Neural progenitor cell (in vitro differentiated cells): ENCODE measurements at regions not wholly inside any gene's neighbourhood (a gene's known extent, or its start where the extent isn't known, plus 50 kb on each side); places are given as distances from the start of the nearest gene placed in this dataset.

Experiments used
- DNase-seq: peaks from one replicate; pipeline ENCODE4 v3.0.0-alpha.2; 2016; ENCODE audit warnings: low spot score
- H2AFZ ChIP-seq: fragments of 200-600 bp; sonication (generic); replicated peaks from 2 replicates; pipeline ENCODE4 v1.6.1; 2016; ENCODE audit warnings: antibody characterized with exemption
- H3F3A ChIP-seq: fragments of 200-600 bp; sonication (generic); 2 replicates; pipeline ENCODE4 v1.6.1; 2016; ENCODE audit warnings: antibody characterized with exemption, low read depth
- H3K27ac ChIP-seq: fragments of 200-600 bp; sonication (generic); 2 replicates; pipeline ENCODE4 v1.5.1; 2016; ENCODE audit warnings: mild to moderate bottlenecking
- H3K27me3 ChIP-seq: fragments of 200-600 bp; sonication (generic); 2 replicates; pipeline ENCODE4 v1.6.1; 2016; ENCODE audit warnings: mild to moderate bottlenecking, moderate library complexity
- H3K36me3 ChIP-seq: fragments of 200-600 bp; sonication (generic); 2 replicates; pipeline ENCODE4 v1.5.1; 2016
- H3K4me1 ChIP-seq: fragments of 200-600 bp; sonication (generic); 2 replicates; pipeline ENCODE4 v1.6.1; 2016; ENCODE audit warnings: mixed run types
- H3K4me2 ChIP-seq: fragments of 200-600 bp; sonication (generic); 2 replicates; pipeline ENCODE4 v1.6.1; 2016
- H3K4me3 ChIP-seq: fragments of 200-600 bp; sonication (generic); 2 replicates; pipeline ENCODE4 v1.5.1; 2016
- H3K79me2 ChIP-seq: fragments of 200-600 bp; sonication (generic); 2 replicates; pipeline ENCODE4 v1.6.1; 2016; ENCODE audit warnings: low read depth
- H3K9ac ChIP-seq: fragments of 200-600 bp; sonication (generic); 2 replicates; pipeline ENCODE4 v1.6.1; 2016
- H3K9me3 ChIP-seq: fragments of 200-600 bp; sonication (generic); 2 replicates; pipeline ENCODE4 v1.5.1; 2016; ENCODE audit warnings: low read depth
- H4K20me1 ChIP-seq: fragments of 200-600 bp; sonication (generic); 2 replicates; pipeline ENCODE4 v1.6.1; 2016; ENCODE audit warnings: low read depth
- H3K27ac Mint-ChIP-seq: 3 replicates; pipeline ENCODE4 v1.8.0; 2021; ENCODE audit warnings: mixed read lengths
- H3K27me3 Mint-ChIP-seq: 2 replicates; pipeline ENCODE4 v1.8.0; 2022; ENCODE audit warnings: low read depth, mild to moderate bottlenecking, inconsistent platforms, moderate library complexity, mixed read lengths; ENCODE audit not compliant: insufficient read depth
- H3K36me3 Mint-ChIP-seq: 3 replicates; pipeline ENCODE4 v1.8.0; 2021; ENCODE audit warnings: mixed read lengths
- H3K4me1 Mint-ChIP-seq: 3 replicates; pipeline ENCODE4 v1.8.0; 2021; ENCODE audit warnings: mixed read lengths
- H3K4me3 Mint-ChIP-seq: 3 replicates; pipeline ENCODE4 v1.8.0; 2021; ENCODE audit warnings: mild to moderate bottlenecking, moderate library complexity, mixed read lengths
- H3K9me3 Mint-ChIP-seq: 3 replicates; pipeline ENCODE4 v1.8.0; 2020; ENCODE audit warnings: mixed read lengths
- EZH2 ChIP-seq: fragments of 200-600 bp; sonication (generic); IDR thresholded peaks from 2 replicates; pipeline ENCODE4 v1.6.1; 2017; ENCODE audit warnings: antibody characterized with exemption, mild to moderate bottlenecking, moderate library complexity
- EZH2phosphoT487 ChIP-seq: fragments of 200-600 bp; sonication (generic); IDR thresholded peaks from 2 replicates; pipeline ENCODE4 v1.6.1; 2017; ENCODE audit warnings: antibody characterized with exemption
- TF ChIP-seq, protein P1 (sequence below): fragments of 200-600 bp; sonication (generic); IDR thresholded peaks from 2 replicates; pipeline ENCODE4 v1.5.1; 2017; ENCODE audit warnings: antibody characterized with exemption, mild to moderate bottlenecking

DNA sequence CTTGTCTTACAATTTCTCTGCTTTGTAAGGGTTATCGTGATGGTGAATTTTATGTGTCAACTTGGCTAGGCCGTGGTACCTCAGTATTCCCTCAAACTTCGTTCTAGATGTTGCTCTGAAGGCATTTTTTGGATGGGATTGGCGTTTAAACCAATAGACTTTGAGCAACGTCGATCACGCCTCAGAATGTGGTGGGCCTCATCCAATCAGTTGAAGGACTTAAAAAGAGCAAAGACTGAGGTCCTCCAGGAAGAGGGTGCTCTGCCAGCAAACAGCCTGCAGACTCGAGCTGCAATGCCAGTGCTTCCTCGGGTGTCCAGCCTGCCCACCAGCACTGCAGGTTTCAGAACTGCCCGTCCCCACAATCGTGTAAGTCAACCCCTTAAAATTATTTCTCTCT lies 145.8 kb upstream of the SALL3 start:
- H3K9me3 Mint-ChIP-seq, result no peaks in the 10 kb centered on the region
- H3K27me3 Mint-ChIP-seq, result peaks cover 2% of the 10 kb centered on the region
- no peak for TF ChIP-seq EZH2phosphoT487
- TF ChIP-seq, protein P1, sequence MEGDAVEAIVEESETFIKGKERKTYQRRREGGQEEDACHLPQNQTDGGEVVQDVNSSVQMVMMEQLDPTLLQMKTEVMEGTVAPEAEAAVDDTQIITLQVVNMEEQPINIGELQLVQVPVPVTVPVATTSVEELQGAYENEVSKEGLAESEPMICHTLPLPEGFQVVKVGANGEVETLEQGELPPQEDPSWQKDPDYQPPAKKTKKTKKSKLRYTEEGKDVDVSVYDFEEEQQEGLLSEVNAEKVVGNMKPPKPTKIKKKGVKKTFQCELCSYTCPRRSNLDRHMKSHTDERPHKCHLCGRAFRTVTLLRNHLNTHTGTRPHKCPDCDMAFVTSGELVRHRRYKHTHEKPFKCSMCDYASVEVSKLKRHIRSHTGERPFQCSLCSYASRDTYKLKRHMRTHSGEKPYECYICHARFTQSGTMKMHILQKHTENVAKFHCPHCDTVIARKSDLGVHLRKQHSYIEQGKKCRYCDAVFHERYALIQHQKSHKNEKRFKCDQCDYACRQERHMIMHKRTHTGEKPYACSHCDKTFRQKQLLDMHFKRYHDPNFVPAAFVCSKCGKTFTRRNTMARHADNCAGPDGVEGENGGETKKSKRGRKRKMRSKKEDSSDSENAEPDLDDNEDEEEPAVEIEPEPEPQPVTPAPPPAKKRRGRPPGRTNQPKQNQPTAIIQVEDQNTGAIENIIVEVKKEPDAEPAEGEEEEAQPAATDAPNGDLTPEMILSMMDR, result no peak
- TF ChIP-seq EZH2, result no peak

GRCh38 chr18:78836838-78837237 lies 142.8 kb upstream of the SALL3 start:
- H3K27me3 ChIP-seq, result no peaks in the 10 kb centered on the region

More for the DNA sequence above, 145.8 kb upstream of the SALL3 start:
- no peaks in the 10 kb centered on the region for H3K36me3 Mint-ChIP-seq
- no peak for DNase-seq
- Histone ChIP-seq H3F3A (peaks cover 16% of the 10 kb centered on the region), H3K4me3 (no peak overlapping the region), H3K4me2 (no peak overlapping the region), H3K36me3 (no peaks in the 10 kb centered on the region), H3K9ac (no peak overlapping the region), H3K27ac (no peak overlapping the region), H4K20me1 (no peaks in the 10 kb centered on the region), H3K79me2 (no peaks in the 10 kb centered on the region), H2AFZ (no peak overlapping the region), H3K4me1 (peaks cover 5% of the 10 kb centered on the region), H3K9me3 (no peaks in the 10 kb centered on the region), H3K27me3 (no peaks in the 10 kb centered on the region)
- no peak overlapping the region for H3K4me3 Mint-ChIP-seq
- no peak overlapping the region for H3K27ac Mint-ChIP-seq
- H3K4me1 Mint-ChIP-seq, result peaks cover 6% of the 10 kb centered on the region

GRCh38 chr18:78837754-78838153 lies 141.9 kb upstream of the SALL3 start:
- H3K27ac ChIP-seq, result no peak overlapping the region
- DNase-seq, result no peak
- peaks cover 4% of the 10 kb centered on the region for H3K4me1 Mint-ChIP-seq
- H3K4me1 ChIP-seq, result no peaks in the 10 kb centered on the region
- H3F3A ChIP-seq, result peaks cover 10% of the 10 kb centered on the region
- no peak overlapping the region for H3K9ac ChIP-seq
- no peaks in the 10 kb centered on the region for H3K36me3 ChIP-seq
- no peak overlapping the region for H3K27ac Mint-ChIP-seq
- no peaks in the 10 kb centered on the region for H3K36me3 Mint-ChIP-seq
- no peak overlapping the region for H2AFZ ChIP-seq
- H3K27me3 Mint-ChIP-seq, result peaks cover 2% of the 10 kb centered on the region
- TF ChIP-seq, protein P1, result no peak
- TF ChIP-seq EZH2 (no peak), EZH2phosphoT487 (no peak)
- no peaks in the 10 kb centered on the region for H3K9me3 ChIP-seq
- H3K4me3 ChIP-seq, result no peak overlapping the region
- no peak overlapping the region for H3K4me3 Mint-ChIP-seq
- H3K79me2 ChIP-seq, result no peaks in the 10 kb centered on the region
- no peak overlapping the region for H3K4me2 ChIP-seq
- H3K9me3 Mint-ChIP-seq, result no peaks in the 10 kb centered on the region
- H4K20me1 ChIP-seq, result no peaks in the 10 kb centered on the region
- no peaks in the 10 kb centered on the region for H3K27me3 ChIP-seq

More at GRCh38 chr18:78836838-78837237, 142.8 kb upstream of the SALL3 start:
- H3K9me3 Mint-ChIP-seq, result no peaks in the 10 kb centered on the region
- H3K36me3 ChIP-seq, result no peaks in the 10 kb centered on the region
- H3K9me3 ChIP-seq, result no peaks in the 10 kb centered on the region
- H3F3A ChIP-seq, result peaks cover 10% of the 10 kb centered on the region
- H3K9ac ChIP-seq, result no peak overlapping the region
- H3K4me3 Mint-ChIP-seq, result no peak overlapping the region
- H3K36me3 Mint-ChIP-seq, result no peaks in the 10 kb centered on the region
- no peak overlapping the region for H3K4me3 ChIP-seq
- H3K79me2 ChIP-seq, result no peaks in the 10 kb centered on the region
- H3K27me3 Mint-ChIP-seq, result peaks cover 2% of the 10 kb centered on the region
- H4K20me1 ChIP-seq, result no peaks in the 10 kb centered on the region
- no peak overlapping the region for H3K27ac Mint-ChIP-seq
- no peaks in the 10 kb centered on the region for H3K4me1 ChIP-seq
- no peak overlapping the region for H2AFZ ChIP-seq
- DNase-seq, result no peak
- H3K27ac ChIP-seq, result no peak overlapping the region
- peaks cover 4% of the 10 kb centered on the region for H3K4me1 Mint-ChIP-seq
- no peak overlapping the region for H3K4me2 ChIP-seq
- no peak for TF ChIP-seq EZH2
- TF ChIP-seq EZH2phosphoT487, result no peak
- TF ChIP-seq, protein P1, result no peak

GRCh38 chr18:78838183-78838582 lies 141.4 kb upstream of the SALL3 start:
- no peak for DNase-seq
- no peak overlapping the region for H3K4me3 Mint-ChIP-seq
- H3K4me1 Mint-ChIP-seq, result no peaks in the 10 kb centered on the region
- Histone ChIP-seq H2AFZ (no peak overlapping the region), H3K27me3 (no peaks in the 10 kb centered on the region), H3K4me3 (no peak overlapping the region), H3K79me2 (no peaks in the 10 kb centered on the region), H3K9me3 (no peaks in the 10 kb centered on the region), H3K4me1 (no peaks in the 10 kb centered on the region), H3K4me2 (no peak overlapping the region), H3F3A (peaks cover 10% of the 10 kb centered on the region), H4K20me1 (no peaks in the 10 kb centered on the region), H3K9ac (no peak overlapping the region), H3K27ac (no peak overlapping the region), H3K36me3 (no peaks in the 10 kb centered on the region)
- no peak overlapping the region for H3K27ac Mint-ChIP-seq
- no peaks in the 10 kb centered on the region for H3K9me3 Mint-ChIP-seq
- no peaks in the 10 kb centered on the region for H3K36me3 Mint-ChIP-seq
- no peak for TF ChIP-seq EZH2phosphoT487
- peaks cover 2% of the 10 kb centered on the region for H3K27me3 Mint-ChIP-seq
